H1 (cell line): ENCODE measurements at regions not wholly inside any gene's neighbourhood (a gene's known extent, or its start where the extent isn't known, plus 50 kb on each side); places are given as distances from the start of the nearest gene placed in this dataset.

ENCODE experiments used
- FOSL1 ChIP-seq: IDR thresholded peaks from 2 replicates; pipeline ENCODE4 v1.6.1; 2011; ENCODE audit warnings: mild to moderate bottlenecking, low read depth, low read length, moderate library complexity; ENCODE audit not compliant: insufficient read depth
- JUND ChIP-seq: IDR thresholded peaks from 2 replicates; pipeline ENCODE4 v1.6.1; 2011; ENCODE audit warnings: mild to moderate bottlenecking, improper control_type of control experiment, low read length
- NANOG ChIP-seq: IDR thresholded peaks from 2 replicates; pipeline ENCODE4 v1.6.1; 2011; ENCODE audit warnings: low read length, low read depth, mild to moderate bottlenecking, inconsistent platforms; ENCODE audit not compliant: insufficient read depth, poor library complexity, severe bottlenecking
- PHF8 ChIP-seq: fragments of 200-600 bp; sonication (generic); conservative IDR thresholded peaks from 2 replicates; pipeline ENCODE4 v1.7.1; 2012; ENCODE audit warnings: low read depth, mild to moderate bottlenecking, inconsistent platforms, low read length, moderate library complexity
- RFX5 ChIP-seq: IDR thresholded peaks from 2 replicates; pipeline ENCODE4 v1.6.1; 2011; ENCODE audit warnings: low read depth, low read length, improper control_type of control experiment, borderline replicate concordance
- SIX5 ChIP-seq: IDR thresholded peaks from 2 replicates; pipeline ENCODE4 v1.6.1; 2011; ENCODE audit warnings: mild to moderate bottlenecking, low read depth, low read length
- SRF ChIP-seq: IDR thresholded peaks from 2 replicates; pipeline ENCODE4 v1.6.1; 2011; ENCODE audit warnings: mild to moderate bottlenecking, low read depth, low read length, moderate library complexity
- TBP ChIP-seq: IDR thresholded peaks from 2 replicates; pipeline ENCODE4 v1.6.1; 2011; ENCODE audit warnings: low read depth, low read length, improper control_type of control experiment
- YY1 ChIP-seq: IDR thresholded peaks from 2 replicates; pipeline ENCODE4 v1.6.1; 2011; ENCODE audit warnings: low read depth, mild to moderate bottlenecking, low read length
- TF ChIP-seq, protein P1 (sequence below): fragments of 300-600 bp; sonication (generic); IDR thresholded peaks from 2 replicates; pipeline ENCODE4 v1.7.1; 2012; ENCODE audit warnings: low read length, moderate library complexity, mild to moderate bottlenecking, inconsistent platforms; ENCODE audit not compliant: insufficient replicate concordance
- TF ChIP-seq, protein P2 (sequence below): IDR thresholded peaks from 2 replicates; pipeline ENCODE4 v1.6.1; 2011; ENCODE audit warnings: low read length, improper control_type of control experiment

DNA sequence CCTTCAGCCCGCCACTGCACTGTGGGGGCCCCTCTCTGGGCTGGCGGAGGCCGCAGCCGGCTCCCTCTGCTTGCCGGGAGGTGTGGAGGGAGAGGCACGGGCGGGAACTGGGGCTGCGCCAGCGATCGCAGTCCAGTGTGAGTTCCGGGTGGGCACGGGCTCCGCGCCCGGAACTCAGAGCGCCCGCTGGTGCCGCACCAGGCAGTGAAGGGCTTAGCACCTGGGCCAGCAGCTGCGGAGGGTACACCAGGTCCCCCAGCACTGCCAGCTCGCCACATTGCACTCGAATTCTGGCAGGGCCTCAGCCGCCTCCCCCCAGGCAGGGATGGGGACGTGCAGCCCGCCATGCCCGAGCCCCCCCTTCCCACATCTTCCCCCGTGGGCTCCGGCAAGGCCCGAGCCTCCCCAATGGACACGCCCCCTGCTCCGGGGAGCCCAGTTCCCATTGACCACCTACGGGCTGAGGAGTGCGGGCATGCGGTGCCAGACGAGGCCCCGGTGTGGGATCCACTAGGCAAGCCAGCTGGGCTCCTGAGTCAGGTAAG, 135.9 kb upstream of the RFC3 start (continued):
- TF ChIP-seq, protein P1, sequence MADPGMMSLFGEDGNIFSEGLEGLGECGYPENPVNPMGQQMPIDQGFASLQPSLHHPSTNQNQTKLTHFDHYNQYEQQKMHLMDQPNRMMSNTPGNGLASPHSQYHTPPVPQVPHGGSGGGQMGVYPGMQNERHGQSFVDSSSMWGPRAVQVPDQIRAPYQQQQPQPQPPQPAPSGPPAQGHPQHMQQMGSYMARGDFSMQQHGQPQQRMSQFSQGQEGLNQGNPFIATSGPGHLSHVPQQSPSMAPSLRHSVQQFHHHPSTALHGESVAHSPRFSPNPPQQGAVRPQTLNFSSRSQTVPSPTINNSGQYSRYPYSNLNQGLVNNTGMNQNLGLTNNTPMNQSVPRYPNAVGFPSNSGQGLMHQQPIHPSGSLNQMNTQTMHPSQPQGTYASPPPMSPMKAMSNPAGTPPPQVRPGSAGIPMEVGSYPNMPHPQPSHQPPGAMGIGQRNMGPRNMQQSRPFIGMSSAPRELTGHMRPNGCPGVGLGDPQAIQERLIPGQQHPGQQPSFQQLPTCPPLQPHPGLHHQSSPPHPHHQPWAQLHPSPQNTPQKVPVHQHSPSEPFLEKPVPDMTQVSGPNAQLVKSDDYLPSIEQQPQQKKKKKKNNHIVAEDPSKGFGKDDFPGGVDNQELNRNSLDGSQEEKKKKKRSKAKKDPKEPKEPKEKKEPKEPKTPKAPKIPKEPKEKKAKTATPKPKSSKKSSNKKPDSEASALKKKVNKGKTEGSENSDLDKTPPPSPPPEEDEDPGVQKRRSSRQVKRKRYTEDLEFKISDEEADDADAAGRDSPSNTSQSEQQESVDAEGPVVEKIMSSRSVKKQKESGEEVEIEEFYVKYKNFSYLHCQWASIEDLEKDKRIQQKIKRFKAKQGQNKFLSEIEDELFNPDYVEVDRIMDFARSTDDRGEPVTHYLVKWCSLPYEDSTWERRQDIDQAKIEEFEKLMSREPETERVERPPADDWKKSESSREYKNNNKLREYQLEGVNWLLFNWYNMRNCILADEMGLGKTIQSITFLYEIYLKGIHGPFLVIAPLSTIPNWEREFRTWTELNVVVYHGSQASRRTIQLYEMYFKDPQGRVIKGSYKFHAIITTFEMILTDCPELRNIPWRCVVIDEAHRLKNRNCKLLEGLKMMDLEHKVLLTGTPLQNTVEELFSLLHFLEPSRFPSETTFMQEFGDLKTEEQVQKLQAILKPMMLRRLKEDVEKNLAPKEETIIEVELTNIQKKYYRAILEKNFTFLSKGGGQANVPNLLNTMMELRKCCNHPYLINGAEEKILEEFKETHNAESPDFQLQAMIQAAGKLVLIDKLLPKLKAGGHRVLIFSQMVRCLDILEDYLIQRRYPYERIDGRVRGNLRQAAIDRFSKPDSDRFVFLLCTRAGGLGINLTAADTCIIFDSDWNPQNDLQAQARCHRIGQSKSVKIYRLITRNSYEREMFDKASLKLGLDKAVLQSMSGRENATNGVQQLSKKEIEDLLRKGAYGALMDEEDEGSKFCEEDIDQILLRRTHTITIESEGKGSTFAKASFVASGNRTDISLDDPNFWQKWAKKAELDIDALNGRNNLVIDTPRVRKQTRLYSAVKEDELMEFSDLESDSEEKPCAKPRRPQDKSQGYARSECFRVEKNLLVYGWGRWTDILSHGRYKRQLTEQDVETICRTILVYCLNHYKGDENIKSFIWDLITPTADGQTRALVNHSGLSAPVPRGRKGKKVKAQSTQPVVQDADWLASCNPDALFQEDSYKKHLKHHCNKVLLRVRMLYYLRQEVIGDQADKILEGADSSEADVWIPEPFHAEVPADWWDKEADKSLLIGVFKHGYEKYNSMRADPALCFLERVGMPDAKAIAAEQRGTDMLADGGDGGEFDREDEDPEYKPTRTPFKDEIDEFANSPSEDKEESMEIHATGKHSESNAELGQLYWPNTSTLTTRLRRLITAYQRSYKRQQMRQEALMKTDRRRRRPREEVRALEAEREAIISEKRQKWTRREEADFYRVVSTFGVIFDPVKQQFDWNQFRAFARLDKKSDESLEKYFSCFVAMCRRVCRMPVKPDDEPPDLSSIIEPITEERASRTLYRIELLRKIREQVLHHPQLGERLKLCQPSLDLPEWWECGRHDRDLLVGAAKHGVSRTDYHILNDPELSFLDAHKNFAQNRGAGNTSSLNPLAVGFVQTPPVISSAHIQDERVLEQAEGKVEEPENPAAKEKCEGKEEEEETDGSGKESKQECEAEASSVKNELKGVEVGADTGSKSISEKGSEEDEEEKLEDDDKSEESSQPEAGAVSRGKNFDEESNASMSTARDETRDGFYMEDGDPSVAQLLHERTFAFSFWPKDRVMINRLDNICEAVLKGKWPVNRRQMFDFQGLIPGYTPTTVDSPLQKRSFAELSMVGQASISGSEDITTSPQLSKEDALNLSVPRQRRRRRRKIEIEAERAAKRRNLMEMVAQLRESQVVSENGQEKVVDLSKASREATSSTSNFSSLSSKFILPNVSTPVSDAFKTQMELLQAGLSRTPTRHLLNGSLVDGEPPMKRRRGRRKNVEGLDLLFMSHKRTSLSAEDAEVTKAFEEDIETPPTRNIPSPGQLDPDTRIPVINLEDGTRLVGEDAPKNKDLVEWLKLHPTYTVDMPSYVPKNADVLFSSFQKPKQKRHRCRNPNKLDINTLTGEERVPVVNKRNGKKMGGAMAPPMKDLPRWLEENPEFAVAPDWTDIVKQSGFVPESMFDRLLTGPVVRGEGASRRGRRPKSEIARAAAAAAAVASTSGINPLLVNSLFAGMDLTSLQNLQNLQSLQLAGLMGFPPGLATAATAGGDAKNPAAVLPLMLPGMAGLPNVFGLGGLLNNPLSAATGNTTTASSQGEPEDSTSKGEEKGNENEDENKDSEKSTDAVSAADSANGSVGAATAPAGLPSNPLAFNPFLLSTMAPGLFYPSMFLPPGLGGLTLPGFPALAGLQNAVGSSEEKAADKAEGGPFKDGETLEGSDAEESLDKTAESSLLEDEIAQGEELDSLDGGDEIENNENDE = no peak
- TF ChIP-seq JUND (no peak), RFX5 (no peak), PHF8 (no peak), YY1 (no peak), FOSL1 (no peak), TBP (no peak), SIX5 (no peak), NANOG (no peak), SRF (no peak)
- TF ChIP-seq, protein P2, sequence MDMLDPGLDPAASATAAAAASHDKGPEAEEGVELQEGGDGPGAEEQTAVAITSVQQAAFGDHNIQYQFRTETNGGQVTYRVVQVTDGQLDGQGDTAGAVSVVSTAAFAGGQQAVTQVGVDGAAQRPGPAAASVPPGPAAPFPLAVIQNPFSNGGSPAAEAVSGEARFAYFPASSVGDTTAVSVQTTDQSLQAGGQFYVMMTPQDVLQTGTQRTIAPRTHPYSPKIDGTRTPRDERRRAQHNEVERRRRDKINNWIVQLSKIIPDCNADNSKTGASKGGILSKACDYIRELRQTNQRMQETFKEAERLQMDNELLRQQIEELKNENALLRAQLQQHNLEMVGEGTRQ = no peak
